GF-D8 (cell line): ENCODE measurements at regions not wholly inside any gene's neighbourhood (a gene's known extent, or its start where the extent isn't known, plus 50 kb on each side); places are given as distances from the start of the nearest gene placed in this dataset.

Source experiments
- DNase-seq: peaks from one replicate; lab custom pipeline; 2025; lab: John Stamatoyannopoulos, UW

- DNase-seq: no peak
Observed at GRCh38 chr2:11048335-11049008, 106.8 kb upstream of the SLC66A3 start.

- no peak for DNase-seq
Observed at GRCh38 chr2:11050565-11050964, 104.7 kb upstream of the SLC66A3 start.

- DNase-seq: no peak
Observed at GRCh38 chr2:11051280-11051679, 104.0 kb upstream of the SLC66A3 start.

GRCh38 chr2:11053546-11053945, 101.7 kb upstream of the SLC66A3 start:
- DNase-seq: no peak

DNA sequence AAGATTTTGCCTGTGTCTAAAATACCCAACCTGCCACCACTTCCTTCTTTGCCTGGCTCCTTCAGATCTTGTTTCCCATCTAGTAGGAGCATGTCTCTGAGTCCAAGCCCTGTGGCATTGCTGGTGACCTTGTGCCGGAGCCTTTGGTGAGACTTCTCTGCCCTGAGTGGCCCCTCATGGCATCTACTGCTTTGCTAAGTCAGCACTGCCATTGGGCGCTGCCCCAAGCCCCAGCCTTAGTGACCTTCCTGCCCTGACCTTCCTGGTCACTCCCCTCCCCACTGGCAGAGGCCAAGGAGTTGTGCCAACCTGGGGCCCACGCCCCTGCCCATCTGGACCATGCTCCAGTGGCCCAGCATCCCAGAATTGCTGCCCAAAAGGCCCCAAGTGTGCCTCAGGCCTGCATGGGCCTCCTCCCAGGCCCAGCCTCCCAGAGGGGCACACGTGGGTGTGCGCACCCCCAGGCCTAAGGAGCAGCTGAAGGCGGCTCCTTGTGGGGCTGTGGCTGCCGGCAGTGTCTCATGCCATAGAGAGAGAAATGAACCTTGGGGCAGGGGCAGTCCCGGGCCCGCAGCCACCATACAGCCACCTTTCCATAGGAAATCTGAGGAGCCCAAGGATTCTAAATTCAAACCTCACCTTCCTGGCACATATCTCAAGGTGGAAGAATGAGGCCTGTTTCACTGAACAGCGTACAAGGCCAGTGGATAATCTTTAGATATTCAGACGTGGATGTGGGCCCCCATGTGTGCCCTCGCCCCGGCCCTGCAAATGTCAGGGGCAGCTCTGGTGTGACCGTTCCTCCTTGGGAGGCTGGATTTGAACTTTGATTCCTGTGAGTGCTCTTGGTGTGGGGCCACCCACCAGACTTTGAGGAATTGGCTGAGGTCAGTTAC, 100.2 kb upstream of the SLC66A3 start:
- DNase-seq: no peak

DNA sequence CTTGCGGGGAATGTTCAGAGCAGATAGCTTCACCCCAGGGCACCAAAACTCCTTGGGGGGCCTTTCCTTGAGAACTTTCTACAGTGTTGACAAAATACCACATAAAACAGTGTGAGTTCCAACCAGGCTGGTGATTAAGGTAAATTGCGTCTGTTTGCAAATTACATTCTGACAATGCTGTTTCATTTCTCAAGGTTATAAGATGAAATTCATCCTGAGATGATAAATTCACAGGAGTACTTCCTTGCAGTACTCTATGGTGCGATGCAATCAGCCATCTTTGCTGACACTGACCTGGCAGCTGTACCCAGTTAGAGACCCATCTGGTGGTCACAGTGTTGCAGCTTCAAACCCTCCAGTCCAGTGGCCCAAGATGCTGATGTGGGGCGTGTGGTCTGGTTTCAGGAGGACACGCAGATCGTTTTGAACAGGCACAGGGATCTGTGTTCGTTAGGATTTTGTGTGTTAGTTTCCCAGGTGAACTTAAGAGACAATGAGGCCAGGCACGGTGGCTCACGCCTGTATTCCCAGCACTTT, 99.5 kb upstream of the SLC66A3 start:
- DNase-seq: no peak

- DNase-seq: no peak
Observed at GRCh38 chr2:11056614-11057013, 98.7 kb upstream of the SLC66A3 start.

- DNase-seq: no peak
Observed at GRCh38 chr2:11057031-11057430, 98.2 kb upstream of the SLC66A3 start.

GRCh38 chr2:11058129-11058528, 97.1 kb upstream of the SLC66A3 start:
- no peak for DNase-seq

GRCh38 chr2:11060376-11061169, 94.7 kb upstream of the SLC66A3 start:
- DNase-seq: no peak

DNA sequence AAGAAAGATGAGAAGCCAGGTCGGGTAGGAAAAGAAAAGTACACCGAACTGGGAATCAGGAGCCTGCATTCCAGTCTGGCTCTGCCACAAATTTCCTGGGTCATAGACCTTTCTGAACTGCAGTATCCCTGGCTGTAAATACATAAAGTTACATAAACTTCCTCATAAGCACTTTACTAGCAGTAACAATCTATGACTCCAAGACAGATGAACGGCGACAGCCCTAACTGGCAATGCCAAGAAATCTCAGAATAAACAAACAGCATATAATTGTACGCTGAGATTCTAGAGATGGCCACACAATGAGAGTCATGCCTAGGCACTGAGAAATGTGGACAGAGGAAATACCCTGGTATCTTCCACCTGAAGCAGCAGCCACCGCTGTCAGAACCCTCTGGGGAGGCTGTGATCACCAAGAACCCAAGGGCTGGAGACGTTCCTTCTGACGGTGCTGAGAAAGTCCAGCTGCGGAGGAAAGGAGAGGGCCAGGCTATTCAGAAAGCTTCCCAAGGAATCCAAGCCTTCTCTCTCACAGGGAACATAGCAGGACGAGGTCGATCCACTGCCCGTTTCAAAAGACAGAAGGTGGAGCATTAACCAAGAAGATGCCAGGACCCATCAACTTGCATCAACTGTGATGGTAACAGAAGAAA, 89.3 kb upstream of the SLC66A3 start:
- DNase-seq: no peak

GRCh38 chr2:11067221-11068078, 87.8 kb upstream of the SLC66A3 start:
- no peak for DNase-seq

DNA sequence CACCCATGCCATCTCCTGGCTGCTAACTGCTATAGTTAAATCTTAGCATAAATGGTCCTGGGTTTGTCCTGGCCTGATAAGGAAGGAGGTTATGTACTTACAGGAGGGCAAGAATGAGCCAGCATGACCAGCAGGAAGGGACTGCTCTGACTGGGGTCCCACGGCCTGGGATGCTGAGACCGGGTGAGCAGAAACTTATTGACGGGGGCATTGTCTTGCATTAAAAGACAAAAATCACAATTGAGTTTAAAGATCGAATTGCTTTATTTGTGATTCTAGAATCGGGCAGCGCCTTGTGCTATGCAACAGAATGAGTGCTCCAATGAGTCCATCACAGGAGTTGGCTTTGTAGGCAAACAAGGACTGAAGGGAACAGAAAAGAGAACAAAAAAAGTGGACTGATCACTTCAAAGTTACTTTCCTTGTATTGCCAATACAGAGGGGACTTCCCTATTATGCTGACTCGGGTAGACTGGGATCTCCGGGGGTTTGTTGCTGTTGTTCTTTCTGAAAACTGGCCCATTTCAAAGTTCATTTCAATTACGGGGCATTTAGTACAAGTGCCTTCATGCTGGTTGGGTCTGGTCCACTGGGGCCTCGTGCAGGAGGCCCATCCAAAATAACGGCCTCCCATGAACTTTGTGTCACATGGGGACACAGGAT, 87.1 kb upstream of the SLC66A3 start:
- DNase-seq: no peak

DNA sequence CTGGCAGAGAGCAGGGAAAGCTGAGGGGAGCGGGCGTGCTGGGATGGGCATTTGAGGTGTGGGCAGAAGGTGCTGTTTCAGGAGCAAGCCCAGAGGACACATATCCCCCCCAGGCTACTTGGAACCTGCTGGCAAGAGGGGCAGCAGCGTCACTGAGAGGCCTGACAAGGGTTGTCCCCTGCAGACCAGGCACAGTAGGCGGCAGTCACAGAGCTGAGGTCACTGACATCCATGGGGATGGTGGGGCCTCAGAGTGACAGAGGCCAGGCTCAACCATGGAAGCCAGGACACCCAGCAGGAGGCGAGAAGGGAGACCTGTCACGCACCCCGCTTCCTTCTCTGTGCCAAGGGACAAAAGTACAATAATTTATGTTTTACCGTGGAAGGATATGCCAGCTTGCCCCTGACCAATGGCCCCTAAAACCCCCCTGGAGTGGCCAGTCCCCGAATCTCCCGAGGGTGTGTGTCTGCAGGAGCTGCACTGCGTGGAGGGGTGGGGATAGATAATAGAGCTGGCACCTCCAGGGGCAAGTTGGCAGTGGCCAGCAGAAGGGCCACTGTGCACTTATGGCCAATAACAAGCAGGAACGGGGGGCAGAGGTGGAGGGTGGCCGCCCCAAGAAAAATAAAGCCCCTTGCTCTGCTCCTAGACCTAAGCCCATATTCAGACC, 86.3 kb upstream of the SLC66A3 start:
- DNase-seq: no peak

GRCh38 chr2:11069566-11070185, 85.6 kb upstream of the SLC66A3 start:
- no peak for DNase-seq

GRCh38 chr2:11071211-11071610, 84.1 kb upstream of the SLC66A3 start:
- DNase-seq: no peak

DNA sequence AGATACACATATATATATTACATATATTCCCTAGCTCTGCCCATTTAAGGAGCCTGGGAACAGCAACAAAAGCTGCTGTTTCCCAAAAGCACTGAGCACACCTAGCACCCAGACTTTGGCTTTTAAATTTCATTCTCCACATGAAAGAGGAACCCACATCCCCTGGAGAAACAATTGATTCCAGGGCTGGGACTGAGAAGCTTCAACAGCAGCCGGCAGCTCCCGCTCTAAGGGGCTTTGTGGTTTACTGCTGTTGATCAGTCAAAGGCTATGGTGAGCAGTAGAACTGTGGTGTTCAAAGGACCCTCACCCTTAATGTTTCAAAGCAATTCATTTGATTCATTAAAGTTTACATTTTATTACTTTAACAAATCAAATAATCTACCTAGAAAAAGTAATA, 83.3 kb upstream of the SLC66A3 start:
- DNase-seq: no peak

GRCh38 chr2:11072550-11072949, 82.7 kb upstream of the SLC66A3 start:
- DNase-seq: no peak

DNA sequence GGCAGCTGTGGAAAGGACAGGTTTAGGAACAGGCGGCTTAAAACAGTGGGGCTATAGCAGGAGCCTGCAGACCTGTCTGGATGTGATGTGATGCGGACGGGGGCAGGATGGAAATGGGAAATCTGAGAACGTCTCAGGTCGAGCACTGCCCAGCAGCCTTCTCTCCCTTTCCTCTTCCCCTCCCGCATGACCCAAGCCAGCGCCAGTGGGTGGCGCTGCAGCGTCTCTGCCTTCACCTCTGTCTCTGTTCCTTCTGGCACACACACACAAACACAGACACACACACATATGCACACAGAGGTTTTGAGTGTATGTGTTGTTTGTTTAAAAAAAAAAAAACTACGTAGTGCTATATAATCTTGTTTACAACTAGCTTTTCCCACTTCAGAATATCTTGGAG, 82.0 kb upstream of the SLC66A3 start:
- no peak for DNase-seq
